Esophagus squamous epithelium (tissue), 5 donors: ENCODE measurements at regions not wholly inside any gene's neighbourhood (a gene's known extent, or its start where the extent isn't known, plus 50 kb on each side); places are given as distances from the start of the nearest gene placed in this dataset.

Source experiments
- DNase-seq: peaks from one replicate; lab custom pipeline; 2025; lab: John Stamatoyannopoulos, UW
- H3K27ac ChIP-seq, 4 donors: fragments of 200-600 bp; sonication (generic); one replicate each; pipeline ENCODE4 v1.5.1; 2016 to 2019; ENCODE audit warnings: mild to moderate bottlenecking in 1 of 4
- H3K27me3 ChIP-seq, 4 donors: fragments of 200-600 bp; sonication (generic); 1 replicate in 3 of 4; 2 replicates in 1 of 4; pipeline versions ENCODE4 v1.5.1 to v1.6.0; 2017 to 2021; ENCODE audit warnings: antibody characterized with exemption in 1 of 4
- H3K36me3 ChIP-seq, 3 donors: fragments of 200-600 bp; sonication (generic); one replicate each; pipeline ENCODE4 v1.5.1; 2016 to 2019
- H3K4me1 ChIP-seq, 3 donors: fragments of 200-600 bp; sonication (generic); one replicate each; pipeline ENCODE4 v1.5.1; 2017 to 2019
- H3K4me3 ChIP-seq, 4 donors: fragments of 200-600 bp; sonication (generic); 1 replicate in 3 of 4; 2 replicates in 1 of 4; pipeline ENCODE4 v1.5.1; 2016 to 2019; ENCODE audit warnings: mild to moderate bottlenecking in 2 of 4, moderate library complexity in 1 of 4
- H3K9me3 ChIP-seq, 3 donors: fragments of 200-600 bp; sonication (generic); one replicate each; pipeline ENCODE4 v1.5.1; 2016 to 2019
- POLR2A ChIP-seq, 4 donors: fragments of 450-650 bp; IDR thresholded peaks; one replicate each; pipeline ENCODE4 v1.6.1; 2017; ENCODE audit warnings: antibody characterized with exemption in 4 of 4, mild to moderate bottlenecking in 4 of 4, moderate library complexity in 3 of 4
- WGBS, 2 donors: methylation state at CpG; one replicate each; pipeline ENCODE4 v1.1.5; 2018; 5-methylcytosine and 5-hydroxymethylcytosine counted together
- intact Hi-C: fragments of 100-400 bp; cut with DNase I; formaldehyde crosslinking; loops from one replicate; pipeline ENCODE4 v1.15.0; 2022
- TF ChIP-seq, protein P1 (sequence below), 6 experiments: fragments of 450-650 bp in 4 of 6; fragments of 200-600 bp in 2 of 6; sonication (generic) in 2 of 6; IDR thresholded peaks; one replicate each; pipeline ENCODE4 v1.5.1; 2016 to 2019; ENCODE audit warnings: antibody characterized with exemption in 6 of 6, mild to moderate bottlenecking in 4 of 6, moderate library complexity in 4 of 6
- donor health status: DM: yes; HTN: yes; CAD: no.

DNA sequence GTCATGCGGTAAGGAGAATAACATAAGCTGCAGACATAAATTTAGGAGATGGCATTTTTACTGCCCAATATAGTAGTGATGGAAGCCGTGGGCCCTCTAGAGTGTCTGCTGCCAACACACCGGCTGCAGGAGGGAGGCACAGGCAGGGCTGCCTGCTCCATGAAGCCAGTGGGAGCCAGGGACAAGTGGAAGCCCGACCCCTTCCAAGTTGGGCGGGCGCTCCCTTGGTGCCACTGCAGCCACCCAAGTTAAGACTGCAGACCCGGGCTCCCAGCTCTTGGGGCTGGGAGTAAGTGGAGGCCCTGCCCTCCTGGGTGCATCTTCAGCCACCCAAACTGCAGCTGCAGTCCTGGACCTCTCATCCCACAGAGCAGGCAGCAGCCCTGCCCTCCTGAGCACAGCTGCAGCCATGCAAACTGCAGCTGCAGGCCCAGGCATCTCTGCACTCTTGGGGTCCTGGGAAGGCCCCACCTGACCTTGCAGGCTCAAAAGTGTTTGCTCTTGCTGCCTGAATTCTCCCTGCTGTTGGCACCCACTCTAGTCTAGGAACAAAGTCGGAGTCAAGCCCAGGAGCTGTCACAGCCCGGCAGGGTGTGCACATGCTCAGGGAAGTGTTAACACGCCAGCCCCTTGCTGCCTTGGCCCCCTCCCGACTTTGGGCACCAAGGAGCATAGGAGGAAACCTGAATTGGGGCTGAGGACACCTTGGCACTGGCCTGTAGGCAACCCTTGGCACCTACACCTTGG is 437.2 kb upstream of the PRMT6 start:
- no peaks in the 10 kb centered on the region for H3K27me3 ChIP-seq
- no peaks in the 10 kb centered on the region for H3K4me1 ChIP-seq
- no peaks in the 10 kb centered on the region for H3K9me3 ChIP-seq
- intact Hi-C loops, result no loop called here
- WGBS, 2 donors, result 86 to 100% methylated on average over 2 to 7 of the region's 11 CpGs
- no peak overlapping the region for H3K4me3 ChIP-seq
- DNase-seq, result no peak
- H3K36me3 ChIP-seq, result no peaks in the 10 kb centered on the region
- no peak overlapping the region for H3K27ac ChIP-seq
- no peak for TF ChIP-seq POLR2A (IDR thresholded peaks at IDR 0.05)
- TF ChIP-seq, protein P1, sequence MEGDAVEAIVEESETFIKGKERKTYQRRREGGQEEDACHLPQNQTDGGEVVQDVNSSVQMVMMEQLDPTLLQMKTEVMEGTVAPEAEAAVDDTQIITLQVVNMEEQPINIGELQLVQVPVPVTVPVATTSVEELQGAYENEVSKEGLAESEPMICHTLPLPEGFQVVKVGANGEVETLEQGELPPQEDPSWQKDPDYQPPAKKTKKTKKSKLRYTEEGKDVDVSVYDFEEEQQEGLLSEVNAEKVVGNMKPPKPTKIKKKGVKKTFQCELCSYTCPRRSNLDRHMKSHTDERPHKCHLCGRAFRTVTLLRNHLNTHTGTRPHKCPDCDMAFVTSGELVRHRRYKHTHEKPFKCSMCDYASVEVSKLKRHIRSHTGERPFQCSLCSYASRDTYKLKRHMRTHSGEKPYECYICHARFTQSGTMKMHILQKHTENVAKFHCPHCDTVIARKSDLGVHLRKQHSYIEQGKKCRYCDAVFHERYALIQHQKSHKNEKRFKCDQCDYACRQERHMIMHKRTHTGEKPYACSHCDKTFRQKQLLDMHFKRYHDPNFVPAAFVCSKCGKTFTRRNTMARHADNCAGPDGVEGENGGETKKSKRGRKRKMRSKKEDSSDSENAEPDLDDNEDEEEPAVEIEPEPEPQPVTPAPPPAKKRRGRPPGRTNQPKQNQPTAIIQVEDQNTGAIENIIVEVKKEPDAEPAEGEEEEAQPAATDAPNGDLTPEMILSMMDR (IDR thresholded peaks at IDR 0.05), result no peak

DNA sequence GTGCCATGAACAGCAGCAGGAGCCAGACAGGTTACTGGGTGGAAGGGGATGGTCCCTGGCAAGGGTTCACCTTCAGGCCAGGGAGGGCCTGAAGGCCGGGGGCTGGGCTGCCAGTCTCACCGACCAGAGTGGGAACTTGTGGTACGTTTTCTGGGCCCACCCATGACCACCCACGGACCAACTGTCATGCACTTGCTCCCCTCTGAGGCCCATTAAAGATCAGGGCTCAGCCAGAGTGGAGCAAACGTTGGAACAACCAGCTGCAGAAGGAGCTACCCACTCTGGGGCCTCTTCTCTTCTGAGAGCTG is 436.7 kb upstream of the PRMT6 start:
- no peaks in the 10 kb centered on the region for H3K36me3 ChIP-seq
- TF ChIP-seq POLR2A (IDR thresholded peaks at IDR 0.05), result no peak
- TF ChIP-seq, protein P1 (IDR thresholded peaks at IDR 0.05), result no peak
- intact Hi-C loops, result no loop called here
- no peaks in the 10 kb centered on the region for H3K27me3 ChIP-seq
- 20% methylated on average over 1 of the region's 5 CpGs; no CpG with 5 or more reads in 1 of the 2 donors for WGBS, 2 donors
- H3K9me3 ChIP-seq, result no peaks in the 10 kb centered on the region
- H3K4me1 ChIP-seq, result no peaks in the 10 kb centered on the region
- no peak overlapping the region for H3K27ac ChIP-seq
- no peak for DNase-seq
- no peak overlapping the region for H3K4me3 ChIP-seq

DNA sequence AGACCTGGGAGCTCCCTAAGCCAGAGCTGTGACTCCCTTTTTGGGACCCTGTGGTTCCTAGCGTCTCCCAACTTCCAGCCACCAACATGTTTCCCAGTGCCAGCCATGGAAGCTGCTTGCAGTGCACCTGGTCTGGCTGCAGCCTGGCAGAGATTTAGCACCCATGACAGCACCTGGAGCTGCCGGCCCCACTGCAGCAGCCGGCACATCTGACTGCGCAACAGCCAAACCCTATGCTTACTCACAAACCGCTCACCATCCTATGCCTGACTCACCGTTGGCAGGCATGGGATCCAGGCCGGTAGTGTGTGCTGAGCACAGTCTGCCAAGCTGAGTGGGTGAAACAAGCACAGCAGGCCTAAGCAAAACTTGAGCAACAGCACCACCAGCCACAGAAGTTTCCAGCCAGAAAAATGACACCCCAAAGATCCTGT is 435.9 kb upstream of the PRMT6 start:
- no peaks in the 10 kb centered on the region for H3K36me3 ChIP-seq
- no peak for DNase-seq
- no peak for TF ChIP-seq POLR2A (IDR thresholded peaks at IDR 0.05)
- TF ChIP-seq, protein P1 (IDR thresholded peaks at IDR 0.05), result no peak

DNA sequence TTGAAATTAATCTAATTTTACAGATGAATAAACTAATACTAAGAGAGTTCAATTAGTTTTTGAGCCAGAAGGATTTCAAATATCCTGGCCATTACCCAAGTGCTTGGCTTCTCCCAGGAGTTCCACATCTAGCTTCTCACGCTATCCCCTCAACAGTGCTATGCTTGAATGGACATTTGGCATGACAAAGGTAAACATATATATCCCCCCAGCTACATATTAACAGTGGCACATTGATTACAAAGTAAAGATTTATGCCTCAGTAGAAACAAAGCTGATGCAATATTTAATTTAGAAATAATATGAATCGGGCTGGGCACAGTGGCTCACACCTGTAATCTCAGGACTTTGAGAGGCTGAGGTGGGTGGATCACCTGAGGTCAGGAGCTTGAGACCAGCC is 434.6 kb upstream of the PRMT6 start:
- H3K9me3 ChIP-seq, result no peaks in the 10 kb centered on the region
- 43 to 46% methylated on average over 2 of the region's 2 CpGs for WGBS, 2 donors
- H3K4me1 ChIP-seq, result no peaks in the 10 kb centered on the region
- no peak overlapping the region for H3K4me3 ChIP-seq
- H3K27me3 ChIP-seq, result no peaks in the 10 kb centered on the region
- H3K36me3 ChIP-seq, result no peaks in the 10 kb centered on the region
- no peak for TF ChIP-seq POLR2A (IDR thresholded peaks at IDR 0.05)
- TF ChIP-seq, protein P1 (IDR thresholded peaks at IDR 0.05), result no peak
- H3K27ac ChIP-seq, result no peak overlapping the region
- DNase-seq, result no peak
- intact Hi-C loops, result no loop called here

More for the DNA sequence above, 435.9 kb upstream of the PRMT6 start:
- no peak overlapping the region for H3K27ac ChIP-seq
- H3K4me1 ChIP-seq, result no peaks in the 10 kb centered on the region
- 12 to 68% methylated on average over 3 of the region's 7 CpGs for WGBS, 2 donors
- H3K27me3 ChIP-seq, result no peaks in the 10 kb centered on the region
- intact Hi-C loops, result no loop called here
- H3K4me3 ChIP-seq, result no peak overlapping the region
- no peaks in the 10 kb centered on the region for H3K9me3 ChIP-seq

DNA sequence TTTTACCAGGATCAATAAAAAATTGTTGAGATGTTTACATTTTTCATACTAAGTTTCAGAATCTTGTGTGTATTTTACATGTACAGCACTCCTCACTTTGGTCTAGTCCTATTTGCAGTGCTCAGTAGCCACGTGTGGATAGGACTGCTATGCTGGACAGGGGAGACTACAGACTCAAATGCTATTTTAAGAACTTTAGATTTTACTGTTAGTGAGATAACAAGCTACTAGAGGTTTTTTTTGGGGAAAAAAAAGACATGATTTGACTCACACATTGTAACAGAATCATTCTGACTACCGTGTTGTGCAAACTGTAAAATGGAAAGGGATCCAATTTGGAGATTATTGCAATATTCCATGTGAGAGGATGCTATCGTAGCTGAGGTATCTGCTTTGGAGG is 418.9 kb upstream of the PRMT6 start:
- WGBS, 2 donors, result 46 to 54% methylated on average over 3 of the region's 3 CpGs
- DNase-seq, result no peak

More for the DNA sequence above, 418.9 kb upstream of the PRMT6 start:
- H3K27me3 ChIP-seq, result no peaks in the 10 kb centered on the region
- no peak overlapping the region for H3K4me3 ChIP-seq
- TF ChIP-seq, protein P1 (IDR thresholded peaks at IDR 0.05), result no peak
- TF ChIP-seq POLR2A (IDR thresholded peaks at IDR 0.05), result no peak
- no peaks in the 10 kb centered on the region for H3K4me1 ChIP-seq
- no peak overlapping the region for H3K27ac ChIP-seq
- intact Hi-C loops, result no loop called here
- H3K36me3 ChIP-seq, result no peaks in the 10 kb centered on the region
- no peaks in the 10 kb centered on the region for H3K9me3 ChIP-seq
